ENCODE measurements at regions not wholly inside any gene's neighbourhood (a gene's known extent, or its start where the extent isn't known, plus 50 kb on each side); places are given as distances from the start of the nearest gene placed in this dataset.
A peak's percentile ranks its signal among the peaks of the same experiment; 100 is the strongest.

DNA sequence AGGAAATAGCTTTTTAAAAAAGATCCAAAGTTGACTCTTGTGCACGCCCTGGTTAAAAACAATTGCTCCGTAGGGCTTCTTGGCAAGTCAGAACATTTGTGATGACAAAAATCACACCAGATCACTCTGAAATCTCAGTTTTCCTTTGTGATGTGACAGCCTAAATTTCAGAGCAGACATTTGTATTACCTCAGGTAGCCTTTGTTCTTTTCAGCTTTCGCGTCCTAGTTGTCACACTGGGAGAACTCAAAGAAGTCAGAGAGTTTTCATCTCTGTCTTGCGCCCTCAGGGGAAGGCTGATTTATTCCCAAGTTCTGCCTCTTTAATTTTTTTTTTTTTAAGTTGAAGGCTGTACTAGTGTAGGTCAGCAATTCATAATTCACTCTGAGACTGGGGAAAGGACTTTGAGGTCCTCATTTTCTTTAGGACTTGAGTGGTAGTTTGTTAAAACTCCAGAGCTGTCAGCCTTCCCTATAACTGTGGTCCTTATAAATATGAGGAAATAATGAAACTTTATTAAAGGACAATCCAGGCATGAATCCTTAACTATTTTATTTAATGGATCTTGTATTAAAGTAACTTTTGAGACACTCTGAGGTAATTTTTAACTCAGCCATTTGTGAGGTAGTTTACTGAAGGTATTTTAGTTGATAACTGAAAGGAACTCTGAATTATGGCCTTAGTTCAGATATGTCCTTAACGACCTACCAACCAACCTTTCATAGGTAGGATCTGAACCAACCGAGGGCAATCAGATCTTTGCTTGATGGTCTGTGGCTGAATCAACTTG lies 525.1 kb upstream of the FAM98A start:
- DNase-seq = no peak

- DNase-seq = no peak
Observed at GRCh38 chr2:34121076-34121475, 522.0 kb upstream of the FAM98A start.

DNA sequence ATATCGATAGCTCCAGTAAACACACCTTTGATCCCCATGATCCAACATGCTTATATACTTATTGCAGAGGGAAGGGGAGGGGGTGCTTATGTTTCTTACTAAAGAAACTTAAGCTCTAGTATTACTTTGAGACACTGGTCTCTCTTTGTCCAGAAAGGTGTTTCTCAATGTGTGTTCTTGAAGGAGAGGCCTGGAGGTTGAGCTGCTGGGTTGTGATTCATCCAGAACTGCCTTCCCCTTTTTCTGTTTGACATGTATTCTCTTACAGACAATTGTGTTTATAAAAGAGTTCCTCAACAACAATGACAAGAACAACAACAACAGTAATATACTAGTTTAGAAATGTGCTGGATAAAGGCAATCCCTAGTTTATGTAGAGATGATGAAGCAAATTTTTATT lies 516.0 kb upstream of the FAM98A start:
- DNase-seq = no peak

DNA sequence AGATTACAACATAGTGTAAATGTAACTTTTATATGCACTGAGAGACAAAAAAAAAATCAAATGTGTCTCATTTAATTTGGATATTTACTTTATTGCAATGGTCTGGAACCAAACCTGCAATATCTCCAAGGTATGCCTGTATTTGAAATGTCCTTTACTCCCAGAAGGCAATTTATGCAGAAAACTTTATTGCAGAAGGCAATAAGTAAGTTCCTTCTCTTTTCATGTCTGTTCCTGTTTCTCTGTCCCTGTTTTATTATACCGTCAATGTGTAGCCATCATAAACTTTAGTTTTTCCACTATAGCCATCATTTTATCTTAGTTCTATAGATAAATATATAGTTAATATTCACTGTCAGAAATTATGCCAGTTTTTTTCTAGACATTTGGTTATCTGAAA lies 513.1 kb upstream of the FAM98A start:
- DNase-seq = no peak

DNA sequence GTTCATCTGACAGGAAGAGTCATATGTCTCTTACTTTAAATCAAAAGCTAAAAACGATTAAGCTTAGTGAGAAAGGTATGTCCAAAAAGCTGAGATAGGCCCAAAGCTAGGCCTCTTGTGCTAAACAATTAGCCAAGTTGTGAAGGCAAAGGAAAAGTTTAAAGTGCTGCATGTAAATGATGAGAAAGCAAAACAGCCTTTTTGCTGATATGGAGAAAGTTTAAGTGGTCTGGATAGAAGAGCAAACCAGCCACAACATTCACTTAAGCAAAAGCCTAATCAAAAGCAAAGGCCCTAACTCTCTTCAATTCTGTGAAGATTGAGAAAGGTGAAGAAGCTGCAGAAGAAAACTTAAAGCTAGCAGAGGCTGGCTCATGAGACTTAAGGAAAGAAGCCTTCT lies 511.3 kb upstream of the FAM98A start:
- DNase-seq = no peak

GRCh38 chr2:34107811-34108210 lies 508.7 kb upstream of the FAM98A start:
- no peak for DNase-seq

GRCh38 chr2:34105006-34105767 lies 506.1 kb upstream of the FAM98A start:
- no peak for DNase-seq

DNA sequence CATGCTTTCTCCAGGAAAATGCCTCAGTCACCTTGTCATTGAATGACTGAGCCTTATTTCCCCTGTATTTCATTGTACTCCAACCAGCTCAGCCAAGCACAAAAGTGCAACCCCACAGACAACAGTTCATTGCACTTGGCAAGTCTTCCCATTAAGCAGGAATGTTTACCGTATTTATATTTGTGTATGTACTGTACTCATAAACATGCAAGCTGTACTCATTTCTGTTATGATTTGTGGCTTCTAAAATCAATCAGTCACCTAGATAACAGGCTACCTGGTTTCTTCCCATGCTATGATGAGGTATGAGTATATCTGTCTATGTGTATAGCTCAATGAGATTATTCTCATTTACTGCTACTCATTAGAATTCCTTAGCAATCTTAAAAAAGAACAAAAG lies 505.5 kb upstream of the FAM98A start:
- DNase-seq = no peak

DNA sequence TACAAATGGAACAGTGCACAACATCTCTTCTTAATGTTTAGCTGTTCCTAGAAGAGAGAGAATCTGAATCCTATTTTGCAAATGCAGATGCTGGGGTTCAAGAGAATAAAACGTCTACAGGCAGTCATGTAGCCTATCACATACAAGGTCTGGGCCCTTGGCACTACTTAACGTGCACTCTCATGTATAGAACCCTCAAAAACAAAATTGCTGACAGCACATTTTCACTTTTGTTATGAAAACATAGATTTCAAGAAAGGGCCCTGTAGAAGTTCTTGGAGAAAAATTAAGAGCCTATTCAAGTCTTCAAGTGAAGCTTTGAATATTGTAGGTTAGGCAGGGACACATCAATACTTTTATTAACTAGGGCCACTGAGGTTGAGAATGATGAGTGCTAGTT lies 504.3 kb upstream of the FAM98A start:
- no peak for DNase-seq

DNA sequence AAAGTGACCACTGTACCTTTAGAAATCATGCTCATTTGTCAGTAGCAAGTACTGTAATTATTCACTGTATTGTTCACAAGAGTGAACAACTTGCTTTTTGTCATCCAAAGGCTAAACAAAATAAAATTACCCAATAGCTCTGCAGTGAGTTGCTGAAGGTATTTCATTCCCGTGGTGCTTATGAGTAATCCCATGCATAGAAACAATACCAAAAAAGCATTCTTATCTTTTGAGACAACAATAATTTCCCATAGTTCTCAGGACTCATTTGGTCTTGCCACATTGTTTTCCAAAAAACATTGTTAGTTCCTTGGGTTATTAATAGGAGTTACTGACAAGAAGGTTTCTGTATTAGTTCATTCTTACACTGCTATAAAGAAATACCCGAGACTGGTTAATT lies 503.2 kb upstream of the FAM98A start:
- DNase-seq = no peak

DNA sequence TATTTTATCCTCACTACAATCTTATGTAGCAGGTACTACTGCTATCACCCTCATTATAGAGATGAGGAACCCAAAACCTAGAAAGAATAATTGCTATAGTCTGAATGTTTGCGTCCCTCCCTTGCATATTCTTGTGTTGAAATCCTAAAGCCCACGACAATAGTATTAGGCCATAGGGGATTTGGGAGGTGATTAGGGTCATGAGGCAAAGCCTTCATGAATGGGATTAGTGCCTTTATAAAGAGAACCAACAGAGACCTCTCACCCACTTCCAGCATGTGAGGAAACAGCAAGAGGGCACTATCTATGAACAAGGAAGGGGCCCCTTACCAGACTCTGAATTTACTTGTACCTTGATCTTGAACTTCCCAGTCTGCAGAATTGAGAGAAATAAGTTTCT lies 500.3 kb upstream of the FAM98A start:
- no peak for DNase-seq

- no peak for DNase-seq
Observed at GRCh38 chr2:34098256-34098655, 499.2 kb upstream of the FAM98A start.

DNA sequence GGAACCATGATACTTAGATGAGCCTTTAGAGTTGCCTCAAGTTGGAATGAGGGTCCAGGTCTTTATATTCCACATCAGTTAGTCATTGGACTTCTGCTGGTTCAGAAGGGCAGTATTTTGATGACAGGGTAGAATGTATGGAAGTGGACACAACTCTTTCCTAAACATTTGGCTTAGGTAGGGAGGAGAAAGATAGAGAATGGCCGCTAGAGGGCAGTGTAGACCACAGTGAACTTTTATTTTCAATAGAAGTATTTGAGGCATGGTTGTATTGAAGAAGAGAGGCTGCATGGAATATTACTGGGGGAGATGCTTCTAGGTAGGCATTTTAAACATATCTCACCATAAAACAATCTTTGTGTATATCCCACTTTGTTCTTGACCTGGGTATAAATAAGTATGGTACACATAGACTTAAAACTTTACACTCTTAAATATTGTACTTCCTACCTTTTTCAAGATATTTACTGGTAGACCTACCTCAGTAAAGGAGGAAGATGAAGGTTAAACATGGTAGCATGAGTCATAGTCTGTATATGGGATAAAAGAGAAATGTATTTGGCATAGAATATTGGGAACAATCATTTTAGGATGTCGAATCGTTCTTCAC lies 497.6 kb upstream of the FAM98A start:
- DNase-seq = peak; percentile 32 to 38

GRCh38 chr2:34093790-34094189 lies 494.7 kb upstream of the FAM98A start:
- DNase-seq = no peak

- DNase-seq = no peak
Observed at GRCh38 chr2:34070196-34070595, 471.1 kb upstream of the FAM98A start.

DNA sequence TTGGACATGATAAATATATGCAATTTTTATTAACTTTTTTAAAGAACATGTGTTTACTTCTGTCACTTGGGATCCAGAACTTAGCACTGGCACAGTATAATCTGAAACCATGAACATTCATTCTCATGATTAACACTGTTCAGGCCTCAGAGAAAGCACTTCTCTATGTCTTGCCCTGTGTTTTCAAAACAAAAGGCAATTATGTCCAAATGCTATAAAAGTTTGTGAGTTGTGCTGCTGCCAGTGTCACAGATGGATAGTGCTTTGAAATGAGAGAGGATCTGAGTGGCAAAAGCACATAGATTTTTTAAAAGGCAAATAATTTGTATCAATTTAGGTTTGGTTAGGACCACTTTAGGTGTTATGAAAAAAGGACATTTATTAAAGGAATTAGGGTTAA lies 470.5 kb upstream of the FAM98A start:
- DNase-seq = no peak

DNA sequence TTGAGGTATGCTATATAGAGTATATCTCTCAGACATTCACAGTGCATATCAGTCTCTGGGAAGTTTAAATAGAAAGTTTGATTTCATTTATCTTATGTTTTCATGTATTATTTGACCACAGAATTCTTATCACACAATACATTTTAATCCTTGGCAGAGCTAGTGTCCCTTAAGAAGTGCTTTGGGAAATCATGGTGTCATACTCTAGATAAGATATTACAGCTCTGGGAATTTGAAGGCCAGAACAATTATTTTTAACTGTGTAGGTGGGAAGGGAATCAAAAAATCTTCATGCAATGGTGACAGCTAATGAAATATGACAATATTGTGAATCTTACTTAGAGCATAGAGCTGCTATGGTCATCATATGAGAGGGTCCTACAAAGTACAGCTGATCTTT lies 451.3 kb upstream of the FAM98A start:
- no peak for DNase-seq

DNA sequence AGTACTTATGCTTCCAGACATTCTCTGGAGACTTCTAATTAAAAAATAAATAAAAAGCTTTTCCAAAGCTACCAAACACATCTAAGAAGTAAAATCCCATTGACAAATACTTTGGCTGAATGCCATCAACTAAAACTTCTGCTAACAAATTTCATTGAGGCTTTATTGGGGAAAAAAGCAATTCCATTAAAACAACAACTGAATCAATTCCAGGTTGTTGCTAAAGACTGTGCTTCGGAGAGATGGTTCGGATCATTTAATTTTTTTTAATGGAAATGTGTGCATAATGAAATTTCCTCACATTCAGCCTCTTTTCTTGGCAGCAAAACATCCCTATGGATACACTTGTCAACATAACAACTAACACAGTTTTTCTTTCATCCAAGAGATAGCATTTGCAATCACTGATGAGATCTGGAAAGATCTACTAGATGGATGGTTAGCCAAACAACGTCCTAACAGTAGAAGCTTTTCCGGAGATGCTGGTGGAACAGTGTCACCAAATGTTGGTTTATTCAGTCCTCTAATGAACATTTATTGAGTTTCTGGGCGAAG lies 446.1 kb upstream of the FAM98A start:
- DNase-seq = no peak

GRCh38 chr2:34037886-34038285 lies 438.8 kb upstream of the FAM98A start:
- DNase-seq = no peak

DNA sequence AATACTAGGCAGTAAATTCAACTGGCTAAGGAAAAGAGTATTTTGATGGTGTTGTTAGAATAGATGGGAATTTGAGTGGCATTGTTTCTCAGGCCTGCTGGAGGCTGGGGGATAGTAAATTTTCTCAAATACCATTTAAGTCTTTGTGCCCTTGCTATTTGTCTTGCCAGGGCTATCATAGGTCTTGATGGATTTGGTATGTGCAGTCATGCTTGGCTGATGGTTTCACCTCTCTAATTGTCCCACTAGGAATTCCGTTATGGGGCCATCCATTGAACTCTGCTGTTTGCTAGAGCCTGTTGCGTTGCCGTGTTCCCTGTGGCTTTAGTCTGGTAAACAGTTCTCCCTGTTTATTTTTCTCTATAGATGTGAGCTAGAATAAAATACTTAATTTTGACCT lies 438.1 kb upstream of the FAM98A start:
- DNase-seq = no peak

- no peak for DNase-seq
Observed at GRCh38 chr2:34031097-34031496, 432.0 kb upstream of the FAM98A start.

DNA sequence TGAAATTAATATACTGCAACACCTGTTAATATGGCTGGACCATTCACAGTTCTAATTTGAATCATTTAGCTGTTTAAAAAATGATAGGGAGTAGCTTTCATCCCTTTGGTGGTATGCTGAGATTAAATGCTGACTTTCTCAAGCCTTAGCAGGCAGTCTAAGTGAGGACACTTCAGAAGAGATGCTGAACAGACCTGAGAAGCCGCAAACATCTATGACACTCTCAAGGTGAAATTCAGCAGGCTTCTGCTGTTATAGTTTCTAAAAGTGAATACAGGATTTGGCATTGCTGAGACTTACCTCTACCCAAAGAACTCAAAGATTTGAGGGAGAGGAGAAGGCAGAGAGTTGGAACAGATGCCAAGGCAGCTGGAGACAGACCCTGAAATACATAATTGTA lies 431.2 kb upstream of the FAM98A start:
- DNase-seq = no peak

- DNase-seq = no peak
Observed at GRCh38 chr2:34029073-34029472, 430.0 kb upstream of the FAM98A start.

GRCh38 chr2:34025196-34025595 lies 426.1 kb upstream of the FAM98A start:
- DNase-seq = no peak

Data from NCI-H2081 (cell line).